Ascending aorta (tissue), 2 donors: ENCODE measurements at regions not wholly inside any gene's neighbourhood (a gene's known extent, or its start where the extent isn't known, plus 50 kb on each side); places are given as distances from the start of the nearest gene placed in this dataset.

Experiments
- DNase-seq, 2 donors: peaks; one replicate each; pipeline ENCODE4 v3.0.0-alpha.2; 2019; ENCODE audit warnings: low spot score in 2 of 2
- H3K27ac ChIP-seq, 2 donors: fragments of 200-600 bp; sonication (generic); one replicate each; pipeline ENCODE4 v1.5.1; 2016 to 2017; ENCODE audit warnings: mild to moderate bottlenecking in 1 of 2
- H3K27me3 ChIP-seq: fragments of 200-600 bp; sonication (generic); one replicate; pipeline ENCODE4 v1.5.1; 2017
- H3K36me3 ChIP-seq, 2 donors: fragments of 200-600 bp; sonication (generic); one replicate each; pipeline ENCODE4 v1.5.1; 2016
- H3K4me1 ChIP-seq, 2 donors: fragments of 200-600 bp; sonication (generic); one replicate each; pipeline ENCODE4 v1.5.1; 2016 to 2017; ENCODE audit warnings: mild to moderate bottlenecking in 1 of 2
- H3K4me3 ChIP-seq, 2 donors: fragments of 200-600 bp; sonication (generic); one replicate each; pipeline ENCODE4 v1.5.1; 2016 to 2017; ENCODE audit warnings: mild to moderate bottlenecking in 1 of 2
- H3K9me3 ChIP-seq, 2 donors: fragments of 200-600 bp; sonication (generic); one replicate each; pipeline ENCODE4 v1.5.1; 2016
- intact Hi-C: fragments of 100-400 bp; cut with DNase I; formaldehyde crosslinking; loops from one replicate; pipeline ENCODE4 v1.15.1; 2023
- TF ChIP-seq, protein P1 (sequence below), 3 experiments: fragments of 200-600 bp in 2 of 3; fragments of 450-650 bp in 1 of 3; sonication (generic) in 2 of 3; IDR thresholded peaks; one replicate each; pipeline ENCODE4 v1.5.1; 2016 to 2019; ENCODE audit warnings: antibody characterized with exemption in 3 of 3, mild to moderate bottlenecking in 1 of 3, moderate library complexity in 1 of 3

- H3K4me1 ChIP-seq, result no peaks in the 10 kb centered on the region
- no peak overlapping the region for H3K4me3 ChIP-seq
- TF ChIP-seq, protein P1, sequence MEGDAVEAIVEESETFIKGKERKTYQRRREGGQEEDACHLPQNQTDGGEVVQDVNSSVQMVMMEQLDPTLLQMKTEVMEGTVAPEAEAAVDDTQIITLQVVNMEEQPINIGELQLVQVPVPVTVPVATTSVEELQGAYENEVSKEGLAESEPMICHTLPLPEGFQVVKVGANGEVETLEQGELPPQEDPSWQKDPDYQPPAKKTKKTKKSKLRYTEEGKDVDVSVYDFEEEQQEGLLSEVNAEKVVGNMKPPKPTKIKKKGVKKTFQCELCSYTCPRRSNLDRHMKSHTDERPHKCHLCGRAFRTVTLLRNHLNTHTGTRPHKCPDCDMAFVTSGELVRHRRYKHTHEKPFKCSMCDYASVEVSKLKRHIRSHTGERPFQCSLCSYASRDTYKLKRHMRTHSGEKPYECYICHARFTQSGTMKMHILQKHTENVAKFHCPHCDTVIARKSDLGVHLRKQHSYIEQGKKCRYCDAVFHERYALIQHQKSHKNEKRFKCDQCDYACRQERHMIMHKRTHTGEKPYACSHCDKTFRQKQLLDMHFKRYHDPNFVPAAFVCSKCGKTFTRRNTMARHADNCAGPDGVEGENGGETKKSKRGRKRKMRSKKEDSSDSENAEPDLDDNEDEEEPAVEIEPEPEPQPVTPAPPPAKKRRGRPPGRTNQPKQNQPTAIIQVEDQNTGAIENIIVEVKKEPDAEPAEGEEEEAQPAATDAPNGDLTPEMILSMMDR (IDR thresholded peaks at IDR 0.05), result no peak
- no peaks in the 10 kb centered on the region for H3K27me3 ChIP-seq
- intact Hi-C loops, result no loop called here
- H3K27ac ChIP-seq, result no peak overlapping the region
- no peaks in the 10 kb centered on the region for H3K36me3 ChIP-seq
- no peak for DNase-seq
- no peaks in the 10 kb centered on the region for H3K9me3 ChIP-seq
Observed at GRCh38 chrX:137234651-137235402, 201.0 kb upstream of the GPR101 start.

- Histone ChIP-seq H3K4me3 (no peak overlapping the region), H3K4me1 (no peaks in the 10 kb centered on the region), H3K27ac (no peak overlapping the region), H3K27me3 (no peaks in the 10 kb centered on the region), H3K36me3 (no peaks in the 10 kb centered on the region), H3K9me3 (no peaks in the 10 kb centered on the region)
- DNase-seq, result no peak
- TF ChIP-seq, protein P1 (IDR thresholded peaks at IDR 0.05), result no peak
- intact Hi-C loops, result no loop called here
Observed at GRCh38 chrX:137233478-137233877, 199.7 kb upstream of the GPR101 start.

DNA sequence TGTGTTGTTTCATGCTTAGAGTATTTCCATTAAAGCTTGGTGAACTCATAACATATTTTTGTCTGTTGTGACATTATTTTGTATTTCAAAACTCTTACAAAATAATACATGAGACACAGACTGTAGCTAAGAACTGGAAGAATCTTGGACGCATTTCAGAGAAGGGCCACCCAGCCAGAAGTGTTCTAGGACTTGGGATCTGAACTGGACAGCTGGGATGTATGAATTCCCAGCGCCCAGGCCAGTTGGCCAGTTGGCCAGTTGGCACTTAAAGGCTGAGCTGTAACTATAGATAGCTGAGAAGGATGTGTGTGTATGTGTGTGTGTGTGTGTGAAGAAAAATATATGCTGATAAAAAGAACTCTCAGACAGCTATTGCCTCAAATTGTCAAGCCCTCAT is 193.4 kb upstream of the GPR101 start:
- Histone ChIP-seq H3K27me3 (no peaks in the 10 kb centered on the region), H3K36me3 (no peaks in the 10 kb centered on the region), H3K4me3 (no peak overlapping the region), H3K9me3 (no peaks in the 10 kb centered on the region), H3K4me1 (no peaks in the 10 kb centered on the region), H3K27ac (no peak overlapping the region)
- DNase-seq, result no peak
- TF ChIP-seq, protein P1 (IDR thresholded peaks at IDR 0.05), result no peak
- intact Hi-C loops, result no loop called here

DNA sequence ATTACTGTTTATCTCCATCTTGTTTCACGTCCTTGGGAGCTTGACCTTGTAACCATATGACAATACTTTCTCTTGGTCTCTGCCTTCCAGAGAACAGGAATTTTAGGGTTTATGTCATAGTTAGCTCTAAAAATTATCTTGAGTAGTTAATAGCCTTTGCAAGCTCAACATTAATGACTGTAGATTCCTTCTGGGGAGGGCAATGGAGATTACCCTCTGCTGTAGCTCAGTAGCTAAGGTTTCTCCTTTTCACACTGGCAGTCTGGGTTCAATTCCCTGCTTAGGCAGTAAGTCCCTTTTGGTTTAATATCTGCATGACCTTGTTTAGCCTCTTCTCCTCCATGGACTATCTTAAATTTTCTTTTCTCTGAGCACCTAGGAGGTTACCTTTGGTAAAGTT is 181.7 kb upstream of the GPR101 start:
- Histone ChIP-seq H3K4me3 (no peak overlapping the region), H3K9me3 (no peaks in the 10 kb centered on the region), H3K4me1 (no peaks in the 10 kb centered on the region), H3K27me3 (no peaks in the 10 kb centered on the region), H3K27ac (no peak overlapping the region), H3K36me3 (no peaks in the 10 kb centered on the region)
- intact Hi-C loops, result no loop called here
- TF ChIP-seq, protein P1 (IDR thresholded peaks at IDR 0.05), result no peak
- no peak for DNase-seq

DNA sequence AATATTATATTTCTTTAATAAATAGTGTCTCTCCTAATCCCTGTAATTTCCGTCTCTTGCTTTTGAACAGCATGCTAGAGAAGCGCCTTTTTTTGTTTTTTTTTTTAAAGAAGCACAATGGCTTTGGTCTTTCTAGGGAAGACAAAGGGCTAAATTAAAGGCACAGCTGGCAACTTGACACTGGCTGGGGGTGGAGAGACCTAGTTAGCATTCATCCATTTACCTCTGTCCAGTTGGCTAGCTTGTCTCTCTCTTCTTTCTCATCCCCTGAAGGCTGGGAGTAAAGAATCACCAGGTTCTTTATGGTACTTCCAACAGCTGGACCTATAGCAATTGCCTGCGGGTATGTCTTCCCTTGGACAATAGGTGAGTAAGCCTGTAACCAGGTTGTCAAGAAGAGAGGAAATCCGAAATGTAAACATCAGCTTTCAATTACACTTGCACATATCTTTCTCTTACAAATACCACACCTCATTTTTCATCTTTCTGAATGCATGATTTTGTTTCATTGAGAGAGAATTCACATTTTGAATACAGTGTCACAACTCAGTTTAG is 178.4 kb upstream of the GPR101 start:
- H3K27ac ChIP-seq, result no peak overlapping the region
- no peaks in the 10 kb centered on the region for H3K36me3 ChIP-seq
- TF ChIP-seq, protein P1 (IDR thresholded peaks at IDR 0.05), result no peak
- no peak overlapping the region for H3K4me3 ChIP-seq
- no peak for DNase-seq
- intact Hi-C loops, result no loop called here
- no peaks in the 10 kb centered on the region for H3K9me3 ChIP-seq
- no peaks in the 10 kb centered on the region for H3K4me1 ChIP-seq
- no peaks in the 10 kb centered on the region for H3K27me3 ChIP-seq
